ENCODE measurements at regions not wholly inside any gene's neighbourhood (a gene's known extent, or its start where the extent isn't known, plus 50 kb on each side); places are given as distances from the start of the nearest gene placed in this dataset.

DNA sequence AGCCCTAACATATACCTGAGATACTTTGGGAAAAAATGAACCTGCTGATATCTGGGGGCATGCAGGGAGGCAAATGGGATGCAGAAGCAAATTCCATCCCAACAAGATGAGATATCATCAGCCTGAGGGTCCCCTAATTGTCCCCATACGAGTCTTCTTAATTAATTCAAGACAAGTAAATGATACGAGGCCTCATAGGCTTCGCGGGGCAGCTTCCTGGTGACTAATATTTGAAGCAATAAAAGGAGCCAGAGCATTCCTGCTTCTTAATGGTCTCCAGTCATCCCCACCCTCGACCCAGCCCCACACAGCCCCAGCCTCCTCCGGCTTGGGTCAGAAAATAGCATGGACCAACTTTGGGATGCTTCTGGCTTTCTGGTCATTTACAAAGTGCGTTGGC lies 99.6 kb upstream of the MSX1 start:
- TF ChIP-seq, protein P1, sequence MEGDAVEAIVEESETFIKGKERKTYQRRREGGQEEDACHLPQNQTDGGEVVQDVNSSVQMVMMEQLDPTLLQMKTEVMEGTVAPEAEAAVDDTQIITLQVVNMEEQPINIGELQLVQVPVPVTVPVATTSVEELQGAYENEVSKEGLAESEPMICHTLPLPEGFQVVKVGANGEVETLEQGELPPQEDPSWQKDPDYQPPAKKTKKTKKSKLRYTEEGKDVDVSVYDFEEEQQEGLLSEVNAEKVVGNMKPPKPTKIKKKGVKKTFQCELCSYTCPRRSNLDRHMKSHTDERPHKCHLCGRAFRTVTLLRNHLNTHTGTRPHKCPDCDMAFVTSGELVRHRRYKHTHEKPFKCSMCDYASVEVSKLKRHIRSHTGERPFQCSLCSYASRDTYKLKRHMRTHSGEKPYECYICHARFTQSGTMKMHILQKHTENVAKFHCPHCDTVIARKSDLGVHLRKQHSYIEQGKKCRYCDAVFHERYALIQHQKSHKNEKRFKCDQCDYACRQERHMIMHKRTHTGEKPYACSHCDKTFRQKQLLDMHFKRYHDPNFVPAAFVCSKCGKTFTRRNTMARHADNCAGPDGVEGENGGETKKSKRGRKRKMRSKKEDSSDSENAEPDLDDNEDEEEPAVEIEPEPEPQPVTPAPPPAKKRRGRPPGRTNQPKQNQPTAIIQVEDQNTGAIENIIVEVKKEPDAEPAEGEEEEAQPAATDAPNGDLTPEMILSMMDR (IDR thresholded peaks at IDR 0.05; ENCODE audit: borderline replicate concordance, extremely low read depth, insufficient read depth): no peak
- FAIRE-seq (no peak), DNase-seq (no peak)
- no peaks in the 10 kb centered on the region for H3K36me3 ChIP-seq (ENCODE audit: control insufficient read depth in 2 of 3, insufficient read depth in 3 of 3, low read length in 3 of 3)
- no peak overlapping the region for H3K9ac ChIP-seq (ENCODE audit: low read length in 3 of 3)
- H3K27ac ChIP-seq (ENCODE audit: low read depth in 2 of 2, low read length in 2 of 2): no peak overlapping the region
- no peaks in the 10 kb centered on the region for H3K27me3 ChIP-seq (ENCODE audit: control insufficient read depth, insufficient read depth, low read length)
- no peaks in the 10 kb centered on the region for H3K4me1 ChIP-seq (ENCODE audit: control insufficient read depth in 2 of 3, insufficient read depth in 2 of 3, low read depth in 1 of 3, low read length in 3 of 3)
- H3K9me3 ChIP-seq (ENCODE audit: control insufficient read depth in 2 of 3, insufficient read depth in 1 of 3, low read length in 3 of 3): no peaks in the 10 kb centered on the region
- H3K4me3 ChIP-seq (ENCODE audit: low read length in 3 of 3): no peak overlapping the region
- intact Hi-C loops (cut with DNase I): no loop called here

DNA sequence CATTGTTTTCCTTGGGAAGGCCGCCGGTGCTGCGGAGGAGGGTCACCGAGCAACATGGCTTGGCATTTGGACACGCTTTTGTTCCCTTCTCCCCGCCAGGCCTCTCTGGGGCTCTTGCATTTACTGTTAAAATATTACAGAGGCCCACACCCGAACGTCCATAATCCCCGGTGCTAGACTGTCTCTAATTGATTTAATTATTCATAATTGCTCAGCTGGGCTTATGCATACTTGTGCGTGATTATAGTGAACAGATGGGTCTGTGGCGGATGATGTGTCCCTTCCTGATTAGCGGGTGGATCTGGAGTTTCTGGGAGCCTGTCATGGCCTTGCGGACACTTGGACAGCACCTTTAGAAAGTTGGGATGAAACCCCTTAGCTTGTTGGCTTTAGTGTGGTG lies 100.2 kb upstream of the MSX1 start:
- FAIRE-seq (no peak), DNase-seq (no peak)
- Histone ChIP-seq H3K27me3 (ENCODE audit: control insufficient read depth, insufficient read depth, low read length) (no peaks in the 10 kb centered on the region), H3K9ac (ENCODE audit: low read length in 3 of 3) (no peak overlapping the region), H3K4me3 (ENCODE audit: low read length in 3 of 3) (no peak overlapping the region), H3K4me1 (ENCODE audit: control insufficient read depth in 2 of 3, insufficient read depth in 2 of 3, low read depth in 1 of 3, low read length in 3 of 3) (no peaks in the 10 kb centered on the region), H3K9me3 (ENCODE audit: control insufficient read depth in 2 of 3, insufficient read depth in 1 of 3, low read length in 3 of 3) (no peaks in the 10 kb centered on the region), H3K36me3 (ENCODE audit: control insufficient read depth in 2 of 3, insufficient read depth in 3 of 3, low read length in 3 of 3) (no peaks in the 10 kb centered on the region), H3K27ac (ENCODE audit: low read depth in 2 of 2, low read length in 2 of 2) (no peak overlapping the region)
- TF ChIP-seq, protein P1 (IDR thresholded peaks at IDR 0.05; ENCODE audit: borderline replicate concordance, extremely low read depth, insufficient read depth): no peak
- intact Hi-C loops (cut with DNase I): no loop called here

DNA sequence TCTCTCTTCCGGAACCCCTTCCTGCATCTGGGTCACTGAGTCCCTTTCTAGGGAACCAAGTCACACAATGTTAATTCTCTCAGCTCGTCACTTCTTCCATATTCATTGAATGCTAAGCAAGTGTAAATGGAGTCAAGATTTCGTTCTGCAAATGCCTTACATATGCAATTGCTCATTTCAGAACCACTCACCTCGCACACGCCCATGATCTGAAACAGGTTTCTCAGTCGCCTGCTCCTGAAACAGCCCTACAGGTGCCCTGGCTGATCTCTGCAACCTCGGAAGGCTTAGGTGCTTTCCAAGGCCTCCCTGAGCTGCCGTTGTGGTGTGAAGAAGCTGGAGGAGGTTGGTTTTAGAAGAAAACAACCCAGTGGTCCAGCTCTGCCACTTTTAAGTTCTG lies 100.8 kb upstream of the MSX1 start:
- no peak for FAIRE-seq
- TF ChIP-seq, protein P1 (IDR thresholded peaks at IDR 0.05; ENCODE audit: borderline replicate concordance, extremely low read depth, insufficient read depth): no peak
- Histone ChIP-seq H3K36me3 (ENCODE audit: control insufficient read depth in 2 of 3, insufficient read depth in 3 of 3, low read length in 3 of 3) (no peaks in the 10 kb centered on the region), H3K9ac (ENCODE audit: low read length in 3 of 3) (no peak overlapping the region), H3K9me3 (ENCODE audit: control insufficient read depth in 2 of 3, insufficient read depth in 1 of 3, low read length in 3 of 3) (no peaks in the 10 kb centered on the region), H3K4me3 (ENCODE audit: low read length in 3 of 3) (no peak overlapping the region), H3K27ac (ENCODE audit: low read depth in 2 of 2, low read length in 2 of 2) (no peak overlapping the region), H3K4me1 (ENCODE audit: control insufficient read depth in 2 of 3, insufficient read depth in 2 of 3, low read depth in 1 of 3, low read length in 3 of 3) (no peaks in the 10 kb centered on the region), H3K27me3 (ENCODE audit: control insufficient read depth, insufficient read depth, low read length) (no peaks in the 10 kb centered on the region)
- intact Hi-C loops (cut with DNase I): no loop called here
- DNase-seq: no peak

GRCh38 chr4:4755306-4755705 lies 104.2 kb upstream of the MSX1 start:
- FAIRE-seq (no peak), DNase-seq (no peak)
- Histone ChIP-seq H3K9me3 (ENCODE audit: control insufficient read depth in 2 of 3, insufficient read depth in 1 of 3, low read length in 3 of 3) (no peaks in the 10 kb centered on the region), H3K9ac (ENCODE audit: low read length in 3 of 3) (no peak overlapping the region), H3K4me3 (ENCODE audit: low read length in 3 of 3) (no peak overlapping the region), H3K27me3 (ENCODE audit: control insufficient read depth, insufficient read depth, low read length) (no peaks in the 10 kb centered on the region), H3K27ac (ENCODE audit: low read depth in 2 of 2, low read length in 2 of 2) (no peak overlapping the region), H3K4me1 (ENCODE audit: control insufficient read depth in 2 of 3, insufficient read depth in 2 of 3, low read depth in 1 of 3, low read length in 3 of 3) (peaks cover 0 to 2% (median 0%) of the 10 kb centered on the region in 3 donors), H3K36me3 (ENCODE audit: control insufficient read depth in 2 of 3, insufficient read depth in 3 of 3, low read length in 3 of 3) (no peaks in the 10 kb centered on the region)
- TF ChIP-seq, protein P1 (IDR thresholded peaks at IDR 0.05; ENCODE audit: borderline replicate concordance, extremely low read depth, insufficient read depth): no peak
- intact Hi-C loops (cut with DNase I): no loop called here
